Daoy (cell line): ENCODE measurements at regions not wholly inside any gene's neighbourhood (a gene's known extent, or its start where the extent isn't known, plus 50 kb on each side); places are given as distances from the start of the nearest gene placed in this dataset.

Experiments
- DNase-seq: peaks from one replicate; pipeline ENCODE4 v3.0.0-alpha.2; 2015; ENCODE audit warnings: low read depth

GRCh38 chrX:98605941-98606340 is 1722.2 kb downstream of the RPA4 start:
- DNase-seq: no peak

- no peak for DNase-seq
Measured at GRCh38 chrX:98607739-98608138, 1724.0 kb downstream of the RPA4 start.

- no peak for DNase-seq
Measured at GRCh38 chrX:98627645-98628044, 1743.9 kb downstream of the RPA4 start.

GRCh38 chrX:98637451-98637850 is 1753.7 kb downstream of the RPA4 start:
- DNase-seq: no peak

- no peak for DNase-seq
Measured at GRCh38 chrX:98646351-98646750, 1762.6 kb downstream of the RPA4 start.

- DNase-seq: no peak
Measured at GRCh38 chrX:98654565-98654964, 1755.5 kb downstream of the PCDH19 start.
